DMS114 treated with DMSO at 0.1 percent for 48 hours (cell line): ENCODE measurements at regions not wholly inside any gene's neighbourhood (a gene's known extent, or its start where the extent isn't known, plus 50 kb on each side); places are given as distances from the start of the nearest gene placed in this dataset.

Source experiments
- DNase-seq: peaks from one replicate; lab custom pipeline; 2025; ENCODE audit not compliant: unreplicated experiment; lab: John Stamatoyannopoulos, UW

DNA sequence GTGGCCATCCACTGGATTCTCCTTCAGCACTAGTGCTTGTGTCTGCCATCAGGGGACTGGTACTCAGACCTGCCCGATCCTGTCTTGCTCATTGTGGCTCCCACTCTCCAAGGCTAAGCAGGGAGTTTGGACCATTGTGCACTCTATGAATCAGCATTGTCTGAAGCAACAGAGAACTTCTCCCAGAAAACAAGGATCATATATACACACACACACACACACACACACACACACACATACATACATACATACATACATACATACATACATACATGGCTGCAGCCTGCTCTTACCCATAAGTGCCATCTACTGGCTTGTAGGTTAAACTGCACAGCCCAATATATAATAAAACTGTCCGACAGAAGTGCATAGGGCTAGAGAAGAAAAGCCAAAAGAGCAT is 345.3 kb upstream of the LCORL start:
- DNase-seq: peak; percentile 39

DNA sequence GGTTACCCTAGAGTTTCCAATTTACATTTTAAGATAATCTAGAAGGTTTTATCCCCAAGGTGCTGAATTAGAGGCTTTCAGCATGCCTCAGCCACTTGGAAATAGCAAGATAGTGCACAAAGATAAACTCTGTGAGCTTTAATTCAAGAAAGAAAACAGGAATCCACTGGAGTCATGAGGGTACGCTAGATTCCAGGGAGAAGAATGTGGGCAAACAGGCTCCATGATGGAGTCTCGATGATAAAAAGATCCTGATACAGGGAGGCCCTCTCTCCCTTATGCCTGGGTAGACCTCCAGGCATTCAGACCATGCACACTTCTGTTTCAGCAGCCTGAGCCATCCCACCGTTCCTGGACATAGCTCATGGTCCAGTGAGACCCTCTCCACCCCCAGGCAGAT is 344.6 kb upstream of the LCORL start:
- no peak for DNase-seq

- DNase-seq: no peak
Observed at GRCh38 chr4:18343581-18343980, 322.0 kb upstream of the LCORL start.

DNA sequence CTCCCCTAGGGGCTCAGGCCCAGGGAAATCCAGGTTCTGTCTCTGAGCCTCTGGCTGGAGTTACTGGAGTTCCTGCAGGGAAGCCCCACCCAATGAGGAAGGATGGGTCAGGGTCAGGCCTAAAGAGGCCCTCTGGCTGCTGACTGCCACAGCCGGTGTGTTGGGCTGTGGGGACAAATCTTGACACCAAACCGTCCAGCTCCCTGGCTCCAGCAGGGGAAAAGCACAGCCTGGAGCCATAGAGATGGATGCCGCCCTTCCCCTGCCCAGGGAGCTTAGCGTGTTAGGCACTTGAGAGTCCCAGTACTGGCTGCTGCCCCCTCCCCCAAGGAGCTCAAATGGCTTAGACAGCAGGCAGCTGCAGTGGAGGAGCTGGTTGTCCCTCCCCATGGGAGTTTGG is 321.3 kb upstream of the LCORL start:
- no peak for DNase-seq

GRCh38 chr4:18321956-18322530 is 300.5 kb upstream of the LCORL start:
- DNase-seq: no peak

- DNase-seq: no peak
Observed at GRCh38 chr4:18319431-18319830, 297.9 kb upstream of the LCORL start.

GRCh38 chr4:18318682-18319388 is 297.3 kb upstream of the LCORL start:
- DNase-seq: no peak

GRCh38 chr4:18314731-18315130 is 293.2 kb upstream of the LCORL start:
- no peak for DNase-seq

GRCh38 chr4:18297684-18298083 is 276.1 kb upstream of the LCORL start:
- DNase-seq: no peak

GRCh38 chr4:18296411-18296810 is 274.9 kb upstream of the LCORL start:
- DNase-seq: no peak

GRCh38 chr4:18294846-18295245 is 273.3 kb upstream of the LCORL start:
- DNase-seq: no peak

- no peak for DNase-seq
Observed at GRCh38 chr4:18294021-18294420, 272.5 kb upstream of the LCORL start.

DNA sequence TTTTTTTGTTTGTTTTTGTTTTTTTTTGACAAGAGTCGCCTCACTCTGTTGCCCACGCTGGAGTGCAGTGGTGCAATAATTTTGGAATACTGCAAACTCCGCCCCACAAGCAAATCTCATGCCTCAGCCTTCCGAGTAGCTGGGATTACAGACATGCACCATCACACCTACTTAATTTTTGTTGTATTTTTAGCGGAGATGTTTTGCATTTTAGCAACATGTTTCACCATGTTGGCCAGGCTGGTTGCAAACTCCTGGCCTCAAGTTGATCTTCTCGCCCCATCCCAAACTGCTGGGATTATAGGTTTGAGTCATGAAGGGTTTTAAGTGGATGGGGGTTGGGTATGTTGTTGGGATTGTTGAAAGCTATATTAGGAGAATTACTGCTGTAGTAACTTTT is 270.9 kb upstream of the LCORL start:
- DNase-seq: no peak

DNA sequence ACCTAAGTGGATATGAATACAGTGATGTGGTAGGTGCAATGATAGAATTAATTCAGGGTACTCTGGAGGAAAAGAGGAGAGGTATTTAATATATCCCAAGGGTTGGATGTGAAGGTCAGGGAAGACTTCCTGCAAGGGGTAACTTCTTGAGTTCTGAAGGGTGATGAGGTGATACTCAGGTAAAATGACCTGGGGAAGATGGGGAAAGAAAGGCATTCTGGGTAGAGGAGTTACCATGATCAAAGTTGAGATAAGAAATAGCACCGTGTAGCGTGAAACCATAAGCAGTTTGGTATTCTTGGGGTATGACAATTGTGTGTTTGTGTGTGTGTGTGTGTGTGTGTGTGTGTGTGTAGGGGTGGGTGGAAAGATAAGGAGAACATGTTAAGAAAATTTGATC is 270.4 kb upstream of the LCORL start:
- DNase-seq: no peak

DNA sequence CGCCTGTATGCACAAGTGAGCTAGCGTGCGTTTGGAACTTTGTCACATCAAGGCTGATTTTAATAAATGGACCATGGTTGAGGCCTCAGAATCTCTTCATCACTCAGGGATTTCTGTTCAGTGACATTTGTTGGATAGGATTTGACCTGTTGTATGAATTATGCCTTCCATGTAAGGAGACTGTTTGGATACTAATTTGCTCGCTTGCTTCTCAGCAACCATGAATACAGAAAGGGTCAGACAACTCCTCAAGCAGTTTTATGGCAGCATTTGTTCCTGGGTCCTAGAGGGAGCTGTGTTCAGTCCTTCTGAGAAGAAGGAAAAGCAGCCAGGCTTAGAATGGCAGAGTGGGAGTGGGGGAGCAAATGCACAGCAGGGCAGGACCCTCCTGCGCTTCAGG is 269.7 kb upstream of the LCORL start:
- no peak for DNase-seq

DNA sequence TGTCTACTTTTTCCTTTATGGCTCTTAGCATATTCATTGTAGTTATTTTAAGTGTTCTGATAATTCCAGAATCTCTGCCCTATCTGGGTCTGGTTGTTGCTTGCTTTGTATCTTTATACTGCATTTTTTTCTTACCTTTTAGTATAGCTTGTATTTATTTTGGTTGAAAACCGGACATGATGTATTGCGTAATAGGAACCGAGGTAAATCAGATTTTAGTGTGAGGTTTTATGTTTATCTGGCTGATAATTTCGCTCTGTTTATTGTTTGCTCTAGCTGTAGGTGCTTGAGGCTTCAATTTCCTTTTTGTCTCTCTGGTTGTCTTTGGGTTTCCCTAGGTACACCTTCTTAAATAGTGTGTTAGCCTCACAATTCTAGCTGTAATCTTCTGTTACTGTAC is 263.8 kb upstream of the LCORL start:
- no peak for DNase-seq

DNA sequence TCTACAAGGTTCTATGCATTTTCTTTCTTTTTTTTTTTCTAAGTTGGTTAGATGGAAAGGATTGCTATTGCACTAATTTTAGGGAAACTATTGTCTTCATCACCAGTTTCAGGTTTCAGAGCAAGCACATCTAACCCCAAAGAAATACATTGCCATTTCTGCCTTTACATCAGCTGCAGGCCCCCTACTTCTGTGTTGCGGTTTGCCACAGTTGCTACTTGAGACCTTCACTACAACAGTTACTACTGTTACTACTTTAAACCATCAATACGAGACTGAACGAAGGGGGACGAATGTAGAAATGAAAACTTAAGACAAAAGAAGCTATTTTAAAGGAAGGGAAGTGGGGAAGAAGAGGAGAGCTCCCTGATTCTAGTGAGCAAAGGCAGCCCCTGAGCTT is 256.7 kb upstream of the LCORL start:
- DNase-seq: no peak

DNA sequence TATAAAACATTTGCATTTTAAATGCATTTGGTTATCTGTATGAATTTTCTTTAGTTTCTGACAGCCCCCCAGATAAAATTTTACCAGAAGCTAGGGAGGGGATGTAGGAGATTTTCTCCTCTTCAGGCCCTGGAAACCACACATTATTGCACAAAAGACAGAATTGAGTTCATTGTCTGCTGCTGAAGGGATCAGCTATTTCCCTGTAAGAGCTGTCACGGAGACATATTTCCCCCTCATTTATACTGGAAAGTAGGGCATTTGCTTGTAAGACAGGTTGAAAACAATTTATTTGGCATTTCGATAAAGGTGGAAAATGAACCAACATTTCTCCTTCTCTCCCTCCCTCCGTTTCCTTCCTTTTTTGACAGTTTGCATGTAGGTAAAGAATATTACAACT is 241.3 kb upstream of the LCORL start:
- no peak for DNase-seq

GRCh38 chr4:18252052-18252451 is 230.5 kb upstream of the LCORL start:
- no peak for DNase-seq

- no peak for DNase-seq
Observed at GRCh38 chr4:18250564-18250963, 229.0 kb upstream of the LCORL start.

GRCh38 chr4:18248611-18249010 is 227.1 kb upstream of the LCORL start:
- no peak for DNase-seq

DNA sequence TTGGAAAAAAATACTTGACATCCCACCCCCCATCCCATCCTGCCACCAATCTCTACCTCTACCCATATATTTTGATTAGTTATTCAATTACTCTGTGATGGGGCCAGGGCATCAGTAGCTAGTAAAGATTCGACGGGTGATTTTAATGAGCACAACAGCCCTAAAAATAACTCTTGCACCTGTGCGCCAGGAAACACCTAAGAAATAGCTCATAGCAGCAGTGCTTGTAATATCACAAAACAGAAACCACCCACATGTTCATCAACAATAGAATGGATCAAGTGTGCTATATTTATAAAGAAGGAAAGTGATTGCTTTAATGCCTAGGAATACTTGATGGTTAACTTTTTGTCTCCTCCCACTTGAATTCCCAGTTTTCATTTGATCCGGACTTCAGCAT is 225.6 kb upstream of the LCORL start:
- no peak for DNase-seq
